Panc1 (cell line): ENCODE measurements at regions not wholly inside any gene's neighbourhood (a gene's known extent, or its start where the extent isn't known, plus 50 kb on each side); places are given as distances from the start of the nearest gene placed in this dataset.

Experiments used
- CTCF ChIP-seq: fragments of 450-650 bp; IDR thresholded peaks from 2 replicates; pipeline ENCODE4 v1.5.1; 2017; ENCODE audit warnings: mild to moderate bottlenecking
- POLR2AphosphoS5 ChIP-seq: IDR thresholded peaks from 2 replicates; pipeline ENCODE4 v1.6.1; 2012; ENCODE audit warnings: mild to moderate bottlenecking, low read depth, low read length, moderate library complexity
- SIN3A ChIP-seq: IDR thresholded peaks from 2 replicates; pipeline ENCODE4 v1.6.1; 2012; ENCODE audit warnings: low read depth, mild to moderate bottlenecking, low read length, moderate library complexity, borderline replicate concordance; ENCODE audit not compliant: insufficient read depth

- TF ChIP-seq CTCF (no peak), POLR2AphosphoS5 (no peak), SIN3A (no peak)
Observed at GRCh38 chr12:96136725-96137378, 57.3 kb upstream of the ELK3 start.
